DMS79 treated with DMSO at 0.1 percent for 48 hours (cell line): ENCODE measurements at regions not wholly inside any gene's neighbourhood (a gene's known extent, or its start where the extent isn't known, plus 50 kb on each side); places are given as distances from the start of the nearest gene placed in this dataset.
"Not testable (repeated sequence)": the region's sequence is repeated elsewhere in the genome, so short reads cannot be mapped to it uniquely, and the experiment has no call there.

ENCODE experiments used
- DNase-seq: peaks from one replicate; lab custom pipeline; 2025; lab: John Stamatoyannopoulos, UW

DNA sequence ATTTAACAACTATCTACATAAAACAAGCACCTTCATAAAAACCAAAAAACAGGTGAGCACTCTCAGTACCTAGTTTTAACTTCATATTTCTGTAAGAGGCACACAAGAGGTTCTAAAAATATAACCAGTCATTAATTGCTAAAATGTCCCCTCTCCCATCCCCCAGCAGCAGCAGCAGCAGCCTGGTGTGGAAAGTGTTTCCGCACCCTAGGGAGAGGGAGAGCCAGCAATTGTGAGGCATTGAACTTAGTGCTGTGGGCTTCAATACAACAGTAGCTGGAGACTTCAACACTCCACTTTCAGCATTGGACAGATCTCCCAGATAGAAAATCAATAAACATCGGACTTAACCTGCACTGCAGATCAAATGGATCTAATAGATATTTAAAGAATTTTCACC, 1158.5 kb downstream of the JRKL start:
- DNase-seq: no peak

GRCh38 chr11:97557399-97557798, 1167.6 kb downstream of the JRKL start:
- DNase-seq: no peak

DNA sequence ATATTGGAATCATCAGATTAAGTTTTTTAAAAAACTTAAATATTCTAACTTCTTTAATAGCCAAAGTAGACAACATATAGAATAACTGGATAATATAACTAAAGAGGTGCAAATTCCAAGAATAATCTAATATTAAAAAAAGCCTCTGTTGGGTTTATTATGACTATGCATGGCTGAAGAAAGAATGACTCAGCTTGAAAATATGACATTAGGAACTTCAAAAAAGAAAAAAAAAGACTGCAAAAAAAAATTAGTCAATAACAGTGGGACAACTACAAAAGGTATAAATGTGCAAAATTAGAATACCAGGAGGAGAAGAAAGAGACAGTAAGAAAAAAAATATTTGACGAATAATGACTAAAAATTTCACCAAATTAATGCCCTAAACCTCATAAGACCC, 1178.0 kb downstream of the JRKL start:
- no peak for DNase-seq

- no peak for DNase-seq
Measured at GRCh38 chr11:97570636-97571035, 1180.8 kb downstream of the JRKL start.

GRCh38 chr11:97573771-97574170, 1184.0 kb downstream of the JRKL start:
- DNase-seq: not testable (repeated sequence)

DNA sequence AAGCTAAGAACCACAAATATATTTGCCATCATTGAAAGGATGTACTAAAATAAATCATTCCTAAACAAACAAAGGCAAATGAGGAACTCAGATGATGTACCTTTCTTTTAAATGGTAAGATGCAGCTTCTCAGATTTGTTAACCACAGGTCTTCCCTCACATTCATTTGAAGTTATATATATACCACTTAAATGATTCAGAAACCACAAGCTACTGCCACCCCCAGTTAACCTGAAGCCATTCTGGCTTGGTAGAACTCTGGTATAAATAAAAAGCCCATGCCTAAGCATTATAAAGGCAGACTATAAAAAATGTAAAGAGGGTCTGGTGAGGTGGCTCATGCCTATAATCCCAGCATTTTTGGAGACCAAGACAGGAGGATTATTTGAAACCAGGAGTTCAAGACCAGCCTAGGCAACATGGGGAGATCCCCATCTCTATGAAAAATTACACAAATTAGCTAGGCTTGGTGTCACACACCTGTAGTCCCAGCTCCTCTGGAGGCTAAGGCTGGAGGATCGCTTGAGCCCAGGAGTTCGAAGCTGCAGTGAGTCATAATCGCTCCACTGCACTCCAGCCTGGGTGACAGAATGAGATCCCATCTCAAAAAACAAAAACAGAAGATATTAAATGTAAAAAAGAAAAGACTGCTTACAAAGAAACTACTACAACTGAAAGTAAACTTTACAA, 1185.3 kb downstream of the JRKL start:
- DNase-seq: no peak

- no peak for DNase-seq
Measured at GRCh38 chr11:97607291-97608000, 1217.6 kb downstream of the JRKL start.

GRCh38 chr11:97610000-97610399, 1220.2 kb downstream of the JRKL start:
- DNase-seq: no peak

- no peak for DNase-seq
Measured at GRCh38 chr11:97610854-97611253, 1221.0 kb downstream of the JRKL start.

DNA sequence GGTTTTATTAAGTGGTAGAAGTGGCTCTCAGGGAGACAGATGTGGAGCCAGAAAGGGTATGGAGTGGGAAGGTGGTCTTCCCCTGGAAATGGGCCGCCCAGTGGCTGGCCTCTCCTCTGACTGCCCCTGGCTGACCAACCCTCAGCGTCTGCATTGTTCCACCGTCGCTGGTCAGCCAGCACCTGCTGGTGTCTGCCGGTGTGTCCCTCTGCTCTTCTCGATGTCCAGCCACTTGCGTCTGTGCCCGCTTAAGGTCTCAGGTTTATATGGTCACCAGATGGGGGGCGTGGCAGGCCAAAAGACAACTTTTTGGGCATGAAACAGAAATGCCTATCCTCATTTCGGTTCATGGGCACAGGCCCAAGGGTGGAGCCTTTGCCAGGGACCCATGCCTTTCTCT, 1221.5 kb downstream of the JRKL start:
- no peak for DNase-seq

GRCh38 chr11:97614606-97615005, 1224.8 kb downstream of the JRKL start:
- DNase-seq: no peak

- DNase-seq: no peak
Measured at GRCh38 chr11:97615546-97615945, 1225.7 kb downstream of the JRKL start.

DNA sequence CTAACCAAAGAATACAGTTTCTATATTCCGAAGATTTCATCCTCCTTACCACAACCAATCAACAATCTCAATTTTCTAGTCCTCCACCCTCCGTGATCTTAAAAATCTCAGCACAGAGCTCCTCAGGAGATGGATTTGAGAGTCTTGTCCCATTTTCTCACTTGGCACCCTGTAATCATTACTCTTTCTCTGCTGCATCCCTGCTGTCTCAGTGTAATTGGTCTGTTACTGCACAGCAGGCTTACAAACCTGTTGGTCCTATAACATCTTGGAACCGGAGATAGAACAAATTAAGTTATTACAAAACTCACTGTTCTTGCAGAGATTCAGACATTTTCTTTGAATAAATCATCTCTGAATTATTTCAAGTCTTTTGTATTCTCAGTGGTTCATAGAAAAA, 1227.2 kb downstream of the JRKL start:
- DNase-seq: no peak

- no peak for DNase-seq
Measured at GRCh38 chr11:97620007-97620406, 1230.2 kb downstream of the JRKL start.

- no peak for DNase-seq
Measured at GRCh38 chr11:97621282-97621681, 1231.5 kb downstream of the JRKL start.

GRCh38 chr11:97622795-97623194, 1233.0 kb downstream of the JRKL start:
- no peak for DNase-seq

DNA sequence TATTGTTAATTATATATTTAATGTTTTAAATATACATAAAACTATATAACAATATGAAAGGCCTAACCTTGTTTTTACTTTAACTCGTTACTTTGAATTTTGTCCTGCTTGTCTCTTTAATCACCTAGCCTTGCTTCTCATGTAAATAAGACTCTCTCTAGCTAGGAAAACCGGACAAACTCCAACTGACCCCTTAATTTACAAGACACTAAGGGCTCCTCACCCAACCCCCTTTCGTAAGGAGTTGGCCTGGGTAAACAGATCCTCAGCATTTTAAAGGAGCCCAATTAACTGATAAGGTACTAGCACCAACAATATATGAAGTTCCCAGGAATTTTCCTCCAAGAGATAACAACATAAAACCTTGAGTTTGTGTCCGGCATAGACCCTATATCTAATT, 1246.9 kb downstream of the JRKL start:
- not testable (repeated sequence) for DNase-seq

DNA sequence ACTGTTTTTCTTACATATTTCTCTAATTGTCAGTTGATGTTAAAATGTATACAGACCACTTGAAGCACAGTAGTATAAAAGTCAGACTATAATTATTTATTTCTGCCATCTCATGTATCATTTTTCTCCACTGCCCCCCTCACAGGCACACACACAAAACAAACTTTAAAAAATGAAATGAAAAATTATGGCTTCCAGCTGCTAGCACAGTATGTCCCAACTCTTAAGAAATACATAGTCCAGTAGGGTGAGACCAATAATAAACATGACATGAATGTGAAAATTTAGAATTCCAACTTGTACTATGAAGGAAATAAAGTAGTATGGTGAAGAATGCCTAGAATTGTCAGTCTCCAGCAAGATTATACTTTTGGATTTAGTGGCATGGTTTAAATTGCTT, 1247.9 kb downstream of the JRKL start:
- no peak for DNase-seq

GRCh38 chr11:97638641-97639224, 1248.9 kb downstream of the JRKL start:
- DNase-seq: no peak

- no peak for DNase-seq
Measured at GRCh38 chr11:97641988-97642387, 1252.2 kb downstream of the JRKL start.

GRCh38 chr11:97645736-97646135, 1255.9 kb downstream of the JRKL start:
- DNase-seq: no peak

- DNase-seq: no peak
Measured at GRCh38 chr11:97656356-97656755, 1266.5 kb downstream of the JRKL start.

DNA sequence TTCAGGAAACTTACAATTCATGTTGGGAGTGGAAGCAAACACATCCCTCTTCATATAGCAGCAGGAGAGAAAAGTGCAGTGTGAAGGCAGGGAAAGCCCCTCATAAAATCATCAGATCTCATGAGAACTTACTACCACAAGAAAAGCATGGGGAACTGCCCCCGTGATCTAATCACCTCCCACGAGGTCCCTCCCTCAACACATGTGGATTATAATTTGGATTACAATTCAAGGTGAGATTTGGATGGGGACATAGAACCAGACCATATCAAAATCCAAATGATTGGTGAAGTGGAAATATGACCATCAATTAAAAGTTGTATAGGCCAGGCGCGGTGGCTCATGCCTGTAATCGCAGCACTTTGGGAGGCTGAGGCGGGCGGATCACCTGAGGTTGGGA, 1268.0 kb downstream of the JRKL start:
- no peak for DNase-seq
